ENCODE measurements at regions not wholly inside any gene's neighbourhood (a gene's known extent, or its start where the extent isn't known, plus 50 kb on each side); places are given as distances from the start of the nearest gene placed in this dataset.

DNA sequence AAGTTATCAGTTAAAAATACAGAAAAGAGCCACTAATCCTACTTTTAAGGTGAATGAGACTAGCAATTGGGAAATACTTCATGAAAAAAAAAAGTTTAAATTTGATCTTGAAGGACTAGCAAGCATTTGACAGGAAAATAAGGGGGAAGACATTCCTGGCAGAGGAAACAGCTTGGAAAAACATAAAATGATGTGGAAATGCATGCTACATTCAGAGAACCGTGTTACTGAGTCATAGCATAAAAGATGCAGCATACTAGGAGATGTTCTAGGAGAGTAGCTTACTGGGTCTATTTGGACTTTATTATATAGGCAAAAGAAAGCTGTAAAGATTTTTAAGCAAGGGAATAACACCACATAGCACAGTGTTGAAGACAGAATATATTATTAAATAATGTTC is 108.6 kb upstream of the COL1A2 start:
- H3K27ac Mint-ChIP-seq = no peak overlapping the region
- no peaks in the 10 kb centered on the region for H3K27me3 Mint-ChIP-seq
- no peaks in the 10 kb centered on the region for H3K36me3 Mint-ChIP-seq (ENCODE audit: low read depth)
- no peaks in the 10 kb centered on the region for H3K9me3 ChIP-seq (ENCODE audit: control insufficient read depth, low read length, poor library complexity, severe bottlenecking)
- DNase-seq (no peak), ATAC-seq (no peak)
- no peaks in the 10 kb centered on the region for H3K4me1 Mint-ChIP-seq
- no peak overlapping the region for H3K4me3 Mint-ChIP-seq

GRCh38 chr7:94288096-94288495 is 106.6 kb upstream of the COL1A2 start:
- no peak for DNase-seq
- H3K4me3 Mint-ChIP-seq = no peak overlapping the region
- no peak overlapping the region for H3K27ac Mint-ChIP-seq
- H3K9me3 ChIP-seq (ENCODE audit: control insufficient read depth, low read length, poor library complexity, severe bottlenecking) = no peaks in the 10 kb centered on the region
- H3K27me3 Mint-ChIP-seq = peaks cover 6% of the 10 kb centered on the region
- H3K36me3 Mint-ChIP-seq (ENCODE audit: low read depth) = no peaks in the 10 kb centered on the region
- H3K4me1 Mint-ChIP-seq = no peaks in the 10 kb centered on the region
- ATAC-seq = no peak

- Mint-ChIP-seq H3K4me1 (no peaks in the 10 kb centered on the region), H3K27ac (no peak overlapping the region), H3K27me3 (peaks cover 6% of the 10 kb centered on the region), H3K36me3 (ENCODE audit: low read depth) (no peaks in the 10 kb centered on the region), H3K4me3 (no peak overlapping the region)
- H3K9me3 ChIP-seq (ENCODE audit: control insufficient read depth, low read length, poor library complexity, severe bottlenecking) = no peaks in the 10 kb centered on the region
- ATAC-seq = no peak
- DNase-seq = no peak
These were observed 105.6 kb upstream of the COL1A2 start for GRCh38 chr7:94289071-94289470.

DNA sequence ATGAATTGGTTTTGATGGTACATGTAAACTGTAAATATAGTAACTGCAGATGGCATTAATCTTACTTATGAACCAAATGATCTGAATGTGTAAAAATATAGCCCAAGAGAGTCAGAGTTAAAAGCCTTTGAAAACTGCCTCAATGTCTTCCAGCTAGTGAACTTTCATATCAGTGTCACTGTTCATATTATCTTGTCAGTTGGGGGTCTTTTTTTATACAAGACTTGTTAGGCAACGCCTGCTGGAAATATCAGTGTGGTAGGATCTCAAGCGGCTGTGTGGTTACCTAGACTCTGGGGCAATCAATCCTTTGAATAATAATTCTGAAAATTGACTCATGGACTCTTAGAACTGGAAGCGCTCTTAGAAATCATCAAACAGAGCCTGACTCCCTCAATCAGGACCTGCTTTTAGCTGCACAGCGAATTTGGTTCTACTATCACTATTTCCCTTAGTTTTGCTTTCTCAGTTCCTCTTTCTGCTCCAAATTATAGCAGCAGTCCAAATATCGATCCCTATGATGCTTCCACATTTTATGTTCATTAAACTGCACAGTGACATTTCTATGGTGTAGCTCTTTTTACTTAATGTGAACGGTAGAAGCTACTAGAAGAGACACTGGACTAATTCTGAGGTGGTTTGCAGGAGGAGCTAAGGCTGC is 100.1 kb upstream of the COL1A2 start:
- no peaks in the 10 kb centered on the region for H3K4me1 Mint-ChIP-seq
- ATAC-seq = no peak
- no peaks in the 10 kb centered on the region for H3K9me3 ChIP-seq (ENCODE audit: control insufficient read depth, low read length, poor library complexity, severe bottlenecking)

GRCh38 chr7:94295850-94296249 is 98.8 kb upstream of the COL1A2 start:
- Mint-ChIP-seq H3K4me3 (no peak overlapping the region), H3K27me3 (peaks cover 18% of the 10 kb centered on the region), H3K27ac (no peak overlapping the region), H3K36me3 (ENCODE audit: low read depth) (no peaks in the 10 kb centered on the region), H3K4me1 (no peaks in the 10 kb centered on the region)
- H3K9me3 ChIP-seq (ENCODE audit: control insufficient read depth, low read length, poor library complexity, severe bottlenecking) = no peaks in the 10 kb centered on the region
- ATAC-seq = no peak
- no peak for DNase-seq

More for the DNA sequence above, 100.1 kb upstream of the COL1A2 start:
- H3K36me3 Mint-ChIP-seq (ENCODE audit: low read depth) = no peaks in the 10 kb centered on the region
- no peak overlapping the region for H3K27ac Mint-ChIP-seq
- peaks cover 18% of the 10 kb centered on the region for H3K27me3 Mint-ChIP-seq
- no peak overlapping the region for H3K4me3 Mint-ChIP-seq
- DNase-seq = no peak

- Mint-ChIP-seq H3K4me1 (no peaks in the 10 kb centered on the region), H3K36me3 (ENCODE audit: low read depth) (no peaks in the 10 kb centered on the region), H3K27me3 (peaks cover 15% of the 10 kb centered on the region), H3K27ac (no peak overlapping the region), H3K4me3 (no peak overlapping the region)
- no peak for DNase-seq
- no peak for ATAC-seq
- H3K9me3 ChIP-seq (ENCODE audit: control insufficient read depth, low read length, poor library complexity, severe bottlenecking) = no peaks in the 10 kb centered on the region
These were observed 97.8 kb upstream of the COL1A2 start for GRCh38 chr7:94296881-94297280.

DNA sequence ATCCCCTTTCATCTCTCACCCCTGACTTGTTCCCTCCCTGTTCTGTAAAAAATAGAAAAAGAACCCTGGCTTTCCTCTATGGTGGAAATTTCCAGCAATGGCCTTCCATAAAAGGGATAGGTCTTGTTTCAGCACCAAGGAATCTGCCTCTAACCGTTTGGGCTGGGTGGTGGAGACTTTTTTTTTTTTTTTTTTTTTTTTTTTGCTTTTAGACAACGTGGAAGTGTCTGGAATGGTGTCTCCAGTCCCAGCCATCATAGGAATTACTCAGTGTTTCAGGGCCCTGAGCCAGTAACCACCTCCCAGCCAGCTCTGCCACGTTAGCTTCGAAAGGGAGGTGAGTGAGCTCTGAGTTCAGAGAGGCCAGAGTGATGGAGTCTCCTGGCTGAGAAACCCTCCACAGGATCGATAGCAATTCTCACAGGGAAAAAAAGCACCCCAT is 97.3 kb upstream of the COL1A2 start:
- no peak overlapping the region for H3K4me3 Mint-ChIP-seq
- no peak for ATAC-seq
- DNase-seq = no peak

GRCh38 chr7:94298943-94299342 is 95.8 kb upstream of the COL1A2 start:
- no peak for ATAC-seq
- Mint-ChIP-seq H3K36me3 (ENCODE audit: low read depth) (no peaks in the 10 kb centered on the region), H3K27ac (no peak overlapping the region), H3K4me3 (no peak overlapping the region), H3K4me1 (no peaks in the 10 kb centered on the region), H3K27me3 (peaks cover 13% of the 10 kb centered on the region)
- no peaks in the 10 kb centered on the region for H3K9me3 ChIP-seq (ENCODE audit: control insufficient read depth, low read length, poor library complexity, severe bottlenecking)
- DNase-seq = no peak

More for the DNA sequence above, 97.3 kb upstream of the COL1A2 start:
- peaks cover 13% of the 10 kb centered on the region for H3K27me3 Mint-ChIP-seq
- no peaks in the 10 kb centered on the region for H3K36me3 Mint-ChIP-seq (ENCODE audit: low read depth)
- H3K27ac Mint-ChIP-seq = no peak overlapping the region
- no peaks in the 10 kb centered on the region for H3K9me3 ChIP-seq (ENCODE audit: control insufficient read depth, low read length, poor library complexity, severe bottlenecking)
- H3K4me1 Mint-ChIP-seq = no peaks in the 10 kb centered on the region

DNA sequence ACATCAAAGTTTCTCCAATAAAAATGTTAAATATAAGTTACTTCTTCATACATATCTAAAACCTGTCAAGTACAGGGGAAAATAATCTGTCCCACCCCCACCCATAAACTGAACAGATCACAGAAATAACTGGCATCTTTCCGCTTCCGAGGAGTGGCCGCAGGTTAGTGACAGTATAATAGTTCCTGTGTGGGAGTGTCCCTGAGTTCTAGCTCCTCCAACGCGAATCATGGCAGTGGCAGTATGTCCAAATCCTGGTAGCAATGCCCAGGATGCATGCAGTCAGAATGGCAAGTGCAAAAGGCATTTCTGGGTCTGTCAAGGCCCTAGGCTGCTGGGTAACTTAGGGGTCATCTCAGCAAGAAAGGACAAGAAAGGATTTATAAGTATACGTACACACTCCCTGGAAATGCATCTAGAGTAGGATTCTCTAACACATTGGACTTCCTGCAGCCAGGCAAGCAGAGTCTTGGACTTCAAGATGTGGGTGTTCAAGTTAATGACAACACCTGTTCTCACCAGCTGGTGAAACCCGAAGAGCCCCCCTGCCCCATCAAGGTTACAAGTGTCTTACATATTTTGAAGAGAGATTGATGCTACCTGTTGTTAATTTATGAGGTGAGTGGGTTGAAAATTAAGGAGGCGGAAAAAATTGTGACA is 94.4 kb upstream of the COL1A2 start:
- no peak for DNase-seq
- H3K27me3 Mint-ChIP-seq = peaks cover 13% of the 10 kb centered on the region
- H3K9me3 ChIP-seq (ENCODE audit: control insufficient read depth, low read length, poor library complexity, severe bottlenecking) = no peaks in the 10 kb centered on the region
- no peak for ATAC-seq
- no peaks in the 10 kb centered on the region for H3K36me3 Mint-ChIP-seq (ENCODE audit: low read depth)
- H3K4me1 Mint-ChIP-seq = no peaks in the 10 kb centered on the region
- H3K4me3 Mint-ChIP-seq = no peak overlapping the region
- H3K27ac Mint-ChIP-seq = no peak overlapping the region

- H3K9me3 ChIP-seq (ENCODE audit: control insufficient read depth, low read length, poor library complexity, severe bottlenecking) = no peaks in the 10 kb centered on the region
- Mint-ChIP-seq H3K4me3 (no peak overlapping the region), H3K27me3 (peaks cover 13% of the 10 kb centered on the region), H3K27ac (no peak overlapping the region), H3K36me3 (ENCODE audit: low read depth) (no peaks in the 10 kb centered on the region), H3K4me1 (no peaks in the 10 kb centered on the region)
- DNase-seq (no peak), ATAC-seq (no peak)
These were observed 93.6 kb upstream of the COL1A2 start for GRCh38 chr7:94301024-94301586.

DNA sequence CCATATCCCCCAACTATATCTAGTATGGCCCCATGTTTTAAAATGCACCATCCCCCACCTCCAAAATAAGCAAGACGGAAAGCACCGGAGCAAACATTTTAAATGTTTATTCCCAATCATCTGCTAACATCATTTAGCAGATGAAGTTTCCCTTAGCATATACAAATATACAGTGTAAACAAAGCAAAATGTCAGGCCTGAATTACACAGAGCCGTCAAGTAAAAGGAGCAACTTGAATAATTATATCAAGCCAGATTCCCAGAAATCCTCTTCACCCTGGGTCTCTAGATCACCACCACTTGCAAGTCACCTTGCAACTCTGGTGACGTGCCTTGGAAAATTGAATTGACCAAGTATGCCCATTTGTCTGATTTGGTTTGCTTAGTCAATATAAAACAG is 91.6 kb upstream of the COL1A2 start:
- peaks cover 4% of the 10 kb centered on the region for H3K27me3 Mint-ChIP-seq
- H3K36me3 Mint-ChIP-seq (ENCODE audit: low read depth) = no peaks in the 10 kb centered on the region
- H3K4me3 Mint-ChIP-seq = no peak overlapping the region

DNA sequence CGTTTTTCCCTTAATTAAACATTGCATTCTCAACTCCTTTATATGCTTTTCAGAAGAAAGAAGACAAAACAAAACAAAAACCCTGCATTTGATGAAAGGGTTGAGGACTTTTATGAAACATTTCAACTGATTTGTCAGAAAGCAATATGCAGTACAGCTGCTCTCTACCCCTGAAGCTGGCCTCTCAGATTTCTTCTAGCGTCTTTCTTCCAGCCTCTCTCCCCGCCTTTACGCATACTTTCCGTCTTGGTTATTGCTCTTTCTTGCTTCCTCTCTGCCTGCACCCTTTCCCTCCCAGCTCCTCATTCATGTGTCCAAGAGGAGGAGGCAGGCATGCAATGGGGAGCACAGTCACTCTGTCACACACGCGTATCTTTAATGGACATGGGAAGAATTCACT is 91.0 kb upstream of the COL1A2 start:
- no peak for DNase-seq
- no peak for ATAC-seq

More for the DNA sequence above, 91.6 kb upstream of the COL1A2 start:
- no peaks in the 10 kb centered on the region for H3K9me3 ChIP-seq (ENCODE audit: control insufficient read depth, low read length, poor library complexity, severe bottlenecking)
- ATAC-seq = no peak
- Mint-ChIP-seq H3K27ac (no peak overlapping the region), H3K4me1 (no peaks in the 10 kb centered on the region)
- no peak for DNase-seq

GRCh38 chr7:94304878-94305277 is 89.8 kb upstream of the COL1A2 start:
- no peak for ATAC-seq
- H3K4me1 Mint-ChIP-seq = no peaks in the 10 kb centered on the region
- no peak overlapping the region for H3K4me3 Mint-ChIP-seq
- H3K27me3 Mint-ChIP-seq = no peaks in the 10 kb centered on the region
- H3K9me3 ChIP-seq (ENCODE audit: control insufficient read depth, low read length, poor library complexity, severe bottlenecking) = no peaks in the 10 kb centered on the region
- no peak for DNase-seq
- no peak overlapping the region for H3K27ac Mint-ChIP-seq
- H3K36me3 Mint-ChIP-seq (ENCODE audit: low read depth) = no peaks in the 10 kb centered on the region

More for the DNA sequence above, 91.0 kb upstream of the COL1A2 start:
- H3K4me3 Mint-ChIP-seq = no peak overlapping the region
- no peaks in the 10 kb centered on the region for H3K4me1 Mint-ChIP-seq
- H3K36me3 Mint-ChIP-seq (ENCODE audit: low read depth) = no peaks in the 10 kb centered on the region
- no peaks in the 10 kb centered on the region for H3K9me3 ChIP-seq (ENCODE audit: control insufficient read depth, low read length, poor library complexity, severe bottlenecking)
- no peaks in the 10 kb centered on the region for H3K27me3 Mint-ChIP-seq
- H3K27ac Mint-ChIP-seq = no peak overlapping the region

GRCh38 chr7:94305836-94306235 is 88.9 kb upstream of the COL1A2 start:
- H3K27ac Mint-ChIP-seq = no peak overlapping the region
- H3K27me3 Mint-ChIP-seq = no peaks in the 10 kb centered on the region
- no peaks in the 10 kb centered on the region for H3K4me1 Mint-ChIP-seq
- no peak for DNase-seq
- H3K36me3 Mint-ChIP-seq (ENCODE audit: low read depth) = no peaks in the 10 kb centered on the region
- no peaks in the 10 kb centered on the region for H3K9me3 ChIP-seq (ENCODE audit: control insufficient read depth, low read length, poor library complexity, severe bottlenecking)
- no peak for ATAC-seq
- no peak overlapping the region for H3K4me3 Mint-ChIP-seq

Data from T-helper 17 cell (primary cell).